HepG2 (cell line): ENCODE measurements at regions not wholly inside any gene's neighbourhood (a gene's known extent, or its start where the extent isn't known, plus 50 kb on each side); places are given as distances from the start of the nearest gene placed in this dataset.
"Not testable (repeated sequence)": the region's sequence is repeated elsewhere in the genome, so short reads cannot be mapped to it uniquely, and the experiment has no call there.

Source experiments
- CTCF ChIP-seq: sonication (generic); formaldehyde crosslinking; IDR thresholded peaks from 2 replicates; pipeline ENCODE4 v1.5.0; 2020; ENCODE audit warnings: mild to moderate bottlenecking, missing genetic modification reagents, moderate library complexity
- HNF4A ChIP-seq: sonication (generic); formaldehyde crosslinking; IDR thresholded peaks from 2 replicates; pipeline ENCODE4 v1.4.0; 2020; ENCODE audit warnings: missing genetic modification reagents
- MZF1 ChIP-seq: sonication (generic); formaldehyde crosslinking; IDR thresholded peaks from 2 replicates; pipeline ENCODE4 v1.8.1; 2023; ENCODE audit warnings: mild to moderate bottlenecking, missing genetic modification reagents, borderline replicate concordance
- PCBP1 ChIP-seq: fragments of 200-400 bp; formaldehyde crosslinking; IDR thresholded peaks from 2 replicates; pipeline ENCODE4 v1.6.1; 2017; ENCODE audit warnings: mild to moderate bottlenecking, low read depth, low read length, borderline replicate concordance
- POLR2AphosphoS2 ChIP-seq: IDR thresholded peaks from 2 replicates; pipeline ENCODE4 v1.6.1; 2011; ENCODE audit warnings: low read depth, low read length, improper control_type of control experiment
- PRDM10 ChIP-seq: sonication (generic); formaldehyde crosslinking; IDR thresholded peaks from 2 replicates; pipeline ENCODE4 v1.4.0; 2020; ENCODE audit warnings: low read depth, missing genetic modification reagents
- RFX5 ChIP-seq: IDR thresholded peaks from 2 replicates; pipeline ENCODE4 v1.6.1; 2011; ENCODE audit warnings: low read depth, low read length, improper control_type of control experiment
- ZNF34 ChIP-seq: sonication (generic); formaldehyde crosslinking; IDR thresholded peaks from 2 replicates; pipeline ENCODE4 v1.4.0; 2020; ENCODE audit warnings: mild to moderate bottlenecking, missing genetic modification reagents, borderline replicate concordance

GRCh38 chr2:91518361-91518981 lies 2827.0 kb downstream of the RPIA start:
- TF ChIP-seq PCBP1; POLR2AphosphoS2; PRDM10 (CRISPR knock-in tag); MZF1 (CRISPR knock-in tag); HNF4A; ZNF34 (CRISPR knock-in tag); CTCF (CRISPR knock-in tag); RFX5: not testable (repeated sequence)
